BLaER1 treated with 17β-estradiol and CSF1 and Interleukin-3, amounts not matched to agents 10 nM and 100 nM (cell line): ENCODE measurements at regions not wholly inside any gene's neighbourhood (a gene's known extent, or its start where the extent isn't known, plus 50 kb on each side); places are given as distances from the start of the nearest gene placed in this dataset.
A peak's percentile ranks its signal among the peaks of the same experiment; 100 is the strongest.

Experiments
- H3K27ac ChIP-seq, 11 experiments: shearing (Covaris generic); formaldehyde crosslinking; 2 replicates each; pipeline ENCODE4 v1.8.1; 2022
- H3K27me3 ChIP-seq, 11 experiments: shearing (Covaris generic); formaldehyde crosslinking; 2 replicates each; pipeline ENCODE4 v1.8.1; 2022
- H3K36me3 ChIP-seq, 11 experiments: shearing (Covaris generic); formaldehyde crosslinking; 2 replicates each; pipeline ENCODE4 v1.8.1; 2022
- H3K4me1 ChIP-seq, 10 experiments: shearing (Covaris generic); formaldehyde crosslinking; 2 replicates each; pipeline ENCODE4 v1.8.1; 2022
- H3K4me2 ChIP-seq, 11 experiments: shearing (Covaris generic); formaldehyde crosslinking; 2 replicates each; pipeline ENCODE4 v1.8.1; 2022
- H3K4me3 ChIP-seq, 10 experiments: shearing (Covaris generic); formaldehyde crosslinking; 2 replicates each; pipeline ENCODE4 v1.8.1; 2022
- H3K9ac ChIP-seq, 11 experiments: shearing (Covaris generic); formaldehyde crosslinking; 2 replicates each; pipeline ENCODE4 v1.8.1; 2022
- H3K9me3 ChIP-seq, 11 experiments: shearing (Covaris generic); formaldehyde crosslinking; replicated peaks in 1 of 11; 2 replicates each; pipeline ENCODE4 v1.8.1; 2022
- H4K20me1 ChIP-seq, 11 experiments: shearing (Covaris generic); formaldehyde crosslinking; 2 replicates each; pipeline ENCODE4 v1.8.1; 2022
- Cebpa-rat ChIP-seq, 11 experiments: shearing (Covaris generic); IDR thresholded peaks; 2 replicates each; pipeline ENCODE4 v1.8.1; 2022

DNA sequence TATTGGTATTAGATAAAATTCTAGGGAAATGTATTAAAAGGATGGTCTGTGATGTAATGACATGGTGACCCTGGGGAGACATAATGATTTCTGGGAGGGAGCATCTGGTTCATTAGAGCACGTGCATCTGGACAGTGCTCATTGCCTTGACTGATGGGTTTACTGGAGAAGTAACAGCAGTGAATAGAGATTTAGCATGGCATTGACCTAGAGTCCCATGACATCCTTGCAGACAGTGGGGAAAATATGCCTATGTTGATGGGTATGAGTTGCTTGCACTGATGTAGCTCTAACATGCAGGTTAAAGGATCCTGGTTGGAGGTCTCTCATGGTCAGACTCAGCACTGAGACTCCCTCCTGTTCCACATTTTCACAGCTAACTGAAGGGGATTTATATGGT lies 164.1 kb upstream of the OLIG3 start:
- H3K9me3 ChIP-seq: no peaks in the 10 kb centered on the region
- no peak for TF ChIP-seq Cebpa-rat (IDR thresholded peaks at IDR 0.05)
- peaks cover 0 to 17% (median 8%) of the 10 kb centered on the region in 10 experiments; a peak in 9 of 20 replicates for H3K4me1 ChIP-seq
- H3K4me3 ChIP-seq: no peak overlapping the region
- no peaks in the 10 kb centered on the region for H4K20me1 ChIP-seq
- H3K27ac ChIP-seq: no peak overlapping the region
- no peak overlapping the region for H3K9ac ChIP-seq
- no peaks in the 10 kb centered on the region for H3K36me3 ChIP-seq
- peak overlapping the region in 4 of 11 experiments; percentile 1 to 30 (median 20); a peak in 6 of 22 replicates for H3K4me2 ChIP-seq
- H3K27me3 ChIP-seq: no peaks in the 10 kb centered on the region

DNA sequence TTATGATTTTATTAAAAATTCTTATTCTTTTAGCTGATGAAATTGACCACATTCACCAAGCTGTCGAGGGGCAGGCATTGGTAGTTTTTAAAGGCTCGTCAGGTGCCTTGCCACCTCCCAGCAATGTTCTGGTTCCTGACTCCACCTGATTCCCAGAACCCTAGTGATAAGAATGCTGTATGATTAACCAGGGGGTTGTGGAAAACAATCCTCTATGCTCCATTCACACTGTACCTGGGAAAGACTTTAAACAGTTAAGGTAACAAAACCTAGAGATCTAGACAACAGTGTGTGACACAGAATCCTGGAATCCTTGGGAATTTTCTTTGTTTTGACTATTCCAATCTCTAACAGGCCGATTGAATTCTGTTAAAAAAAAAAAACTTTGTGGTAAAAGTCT lies 165.7 kb upstream of the OLIG3 start:
- peak overlapping the region in 1 of 11 experiments; percentile 25; a peak in 2 of 22 replicates for H3K4me2 ChIP-seq
- peaks cover 0 to 17% (median 7%) of the 10 kb centered on the region in 10 experiments; a peak in 9 of 20 replicates for H3K4me1 ChIP-seq
- no peak overlapping the region for H3K9ac ChIP-seq
- H4K20me1 ChIP-seq: no peaks in the 10 kb centered on the region
- no peak overlapping the region for H3K27ac ChIP-seq
- H3K36me3 ChIP-seq: no peaks in the 10 kb centered on the region
- H3K4me3 ChIP-seq: no peak overlapping the region
- TF ChIP-seq Cebpa-rat (IDR thresholded peaks at IDR 0.05): no peak
- H3K9me3 ChIP-seq: no peaks in the 10 kb centered on the region
- no peaks in the 10 kb centered on the region for H3K27me3 ChIP-seq

DNA sequence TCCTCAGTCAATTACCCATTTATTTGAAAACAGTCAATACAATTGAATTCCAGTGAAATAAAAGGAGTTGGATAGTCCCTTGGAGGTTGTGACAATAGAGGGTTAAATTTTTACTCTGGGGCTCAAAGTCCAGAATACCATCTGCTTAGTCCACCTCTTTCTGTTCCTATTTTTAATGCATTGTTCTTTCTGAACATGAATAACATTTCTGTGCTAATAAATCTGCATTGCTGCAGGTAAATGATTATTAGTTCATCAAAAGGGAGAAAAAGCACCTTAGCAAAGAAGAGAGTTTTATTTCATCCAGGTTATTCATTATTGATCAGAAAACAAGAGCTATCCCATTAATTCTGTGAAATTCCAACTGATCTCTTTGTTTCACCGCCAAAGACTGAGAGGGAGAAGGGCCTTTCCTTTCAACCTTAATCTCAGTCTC lies 166.1 kb upstream of the OLIG3 start:
- H3K4me3 ChIP-seq: no peak overlapping the region
- no peak for TF ChIP-seq Cebpa-rat (IDR thresholded peaks at IDR 0.05)
- H3K27ac ChIP-seq: no peak overlapping the region
- no peaks in the 10 kb centered on the region for H4K20me1 ChIP-seq
- H3K4me2 ChIP-seq: peak overlapping the region in 2 of 11 experiments; percentile 25; a peak in 3 of 22 replicates
- no peak overlapping the region for H3K9ac ChIP-seq
- no peaks in the 10 kb centered on the region for H3K36me3 ChIP-seq
- no peaks in the 10 kb centered on the region for H3K9me3 ChIP-seq
- H3K4me1 ChIP-seq: peaks cover 0 to 17% (median 7%) of the 10 kb centered on the region in 10 experiments; a peak in 9 of 20 replicates
- H3K27me3 ChIP-seq: no peaks in the 10 kb centered on the region

DNA sequence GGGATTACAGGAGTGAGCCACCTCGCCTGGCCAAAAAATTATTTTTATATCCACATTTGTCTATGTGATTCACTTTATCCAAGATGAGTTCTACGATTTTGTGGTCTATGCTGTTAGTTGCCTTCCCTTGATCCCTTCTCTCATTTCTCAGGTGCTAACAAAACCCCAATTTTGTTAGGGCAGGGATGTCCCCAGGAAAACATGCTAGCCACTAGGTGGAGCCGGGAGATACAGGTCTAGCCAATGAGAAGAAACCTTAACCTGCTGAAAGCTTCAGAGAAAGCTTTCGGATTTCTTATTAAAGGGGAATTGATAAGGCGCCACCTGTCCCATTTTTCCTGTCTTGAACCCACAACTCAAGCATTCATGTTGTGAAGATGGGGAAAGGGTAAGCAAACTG lies 167.4 kb upstream of the OLIG3 start:
- Histone ChIP-seq H3K27ac (no peak overlapping the region), H3K9ac (no peak overlapping the region), H3K9me3 (no peaks in the 10 kb centered on the region), H3K4me1 (peaks cover 0 to 17% (median 7%) of the 10 kb centered on the region in 10 experiments; a peak in 9 of 20 replicates), H3K4me3 (no peak overlapping the region), H4K20me1 (no peaks in the 10 kb centered on the region), H3K4me2 (no peak overlapping the region), H3K36me3 (no peaks in the 10 kb centered on the region), H3K27me3 (no peaks in the 10 kb centered on the region)
- TF ChIP-seq Cebpa-rat (IDR thresholded peaks at IDR 0.05): no peak

DNA sequence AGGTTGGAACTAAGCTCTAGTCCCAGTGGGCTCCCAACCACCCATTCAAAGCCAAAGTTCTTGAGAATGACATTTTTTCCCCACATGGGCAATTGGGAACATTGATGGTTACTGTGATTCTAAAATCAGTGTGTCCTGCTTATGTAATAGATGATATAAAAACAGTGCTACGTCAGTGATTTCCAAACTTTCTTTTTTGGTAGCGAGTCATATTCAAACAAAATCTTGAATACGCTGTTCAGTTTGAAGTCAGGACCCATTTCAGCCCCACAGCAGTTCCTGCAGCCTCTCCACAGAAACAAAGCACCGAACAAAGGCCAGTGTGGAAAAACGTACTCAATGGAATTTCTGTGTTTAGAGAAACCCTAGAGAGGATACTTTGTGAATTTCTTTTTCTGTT lies 170.0 kb upstream of the OLIG3 start:
- TF ChIP-seq Cebpa-rat (IDR thresholded peaks at IDR 0.05): no peak
- H3K9ac ChIP-seq: no peak overlapping the region
- H4K20me1 ChIP-seq: no peaks in the 10 kb centered on the region
- H3K4me1 ChIP-seq: peaks cover 0 to 11% (median 0%) of the 10 kb centered on the region in 10 experiments; a peak in 5 of 20 replicates
- no peaks in the 10 kb centered on the region for H3K36me3 ChIP-seq
- no peak overlapping the region for H3K27ac ChIP-seq
- H3K27me3 ChIP-seq: no peaks in the 10 kb centered on the region
- H3K9me3 ChIP-seq: no peaks in the 10 kb centered on the region
- no peak overlapping the region for H3K4me2 ChIP-seq
- no peak overlapping the region for H3K4me3 ChIP-seq

DNA sequence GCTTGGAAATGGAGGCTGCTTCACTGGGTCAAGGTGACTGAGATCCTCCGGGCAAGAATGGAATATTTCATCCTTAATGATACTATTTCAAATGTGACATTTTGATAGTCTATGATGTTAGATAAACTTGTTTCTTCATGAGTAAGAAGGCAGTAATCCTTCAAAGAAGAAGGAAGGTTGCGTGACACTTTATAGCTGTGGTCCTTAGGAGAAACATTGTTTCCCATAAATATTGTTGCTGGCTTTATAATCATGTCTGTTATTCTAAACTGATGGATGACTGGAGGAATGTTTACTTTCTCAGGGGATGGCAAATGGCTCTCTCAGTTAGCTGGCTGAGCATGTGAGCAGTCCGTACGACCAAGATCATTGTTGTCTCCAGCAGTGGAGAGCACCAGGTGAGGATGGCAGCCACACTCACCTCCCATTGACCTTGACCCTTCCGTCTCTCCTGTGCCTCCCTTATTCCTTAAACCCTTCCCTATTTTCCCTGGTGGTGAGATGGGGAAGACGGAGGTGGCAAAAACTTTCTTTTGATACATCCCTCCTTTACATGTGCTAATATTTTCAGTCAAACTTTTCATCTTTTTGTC lies 171.2 kb upstream of the OLIG3 start:
- Histone ChIP-seq H4K20me1 (no peaks in the 10 kb centered on the region), H3K4me2 (no peak overlapping the region), H3K27me3 (no peaks in the 10 kb centered on the region), H3K36me3 (no peaks in the 10 kb centered on the region), H3K4me3 (no peak overlapping the region), H3K9ac (no peak overlapping the region), H3K4me1 (peaks cover 0 to 3% (median 0%) of the 10 kb centered on the region in 10 experiments; a peak in 5 of 20 replicates), H3K9me3 (peaks cover 0 to 4% (median 2%) of the 10 kb centered on the region in 11 experiments; a peak in 3 of 22 replicates), H3K27ac (no peak overlapping the region)
- TF ChIP-seq Cebpa-rat (IDR thresholded peaks at IDR 0.05): no peak

DNA sequence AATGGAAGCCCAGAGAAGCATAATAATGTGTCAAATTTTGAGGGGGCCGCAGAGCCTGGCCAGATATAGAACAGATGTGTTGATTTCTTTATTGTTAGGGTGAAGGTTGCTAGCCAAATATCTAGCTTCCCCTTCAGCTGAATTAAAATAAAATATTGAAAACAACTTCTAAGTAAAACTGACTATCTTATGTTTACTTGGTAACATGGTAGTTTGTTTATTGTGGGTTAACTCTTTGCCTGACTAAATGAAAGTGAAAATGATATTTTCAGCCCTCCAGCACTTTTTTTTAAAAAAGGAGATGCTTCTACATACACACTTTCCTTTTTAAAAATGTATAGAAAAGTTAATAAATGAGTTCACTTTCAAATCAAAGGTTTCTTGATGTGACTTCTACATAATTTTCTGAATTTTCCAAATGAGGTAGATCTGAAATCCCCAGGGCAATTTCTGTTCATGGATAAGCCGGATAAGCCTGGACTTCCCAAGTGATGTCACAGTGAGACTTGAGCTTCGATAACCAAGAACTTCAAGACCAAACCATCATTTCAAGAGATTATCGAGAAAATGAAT lies 172.1 kb upstream of the OLIG3 start:
- TF ChIP-seq Cebpa-rat (IDR thresholded peaks at IDR 0.05): no peak
- Histone ChIP-seq H3K27ac (no peak overlapping the region), H3K27me3 (no peaks in the 10 kb centered on the region), H3K9ac (no peak overlapping the region), H3K4me2 (no peak overlapping the region), H4K20me1 (no peaks in the 10 kb centered on the region), H3K4me3 (no peak overlapping the region), H3K4me1 (no peaks in the 10 kb centered on the region), H3K9me3 (peaks cover 0 to 8% (median 7%) of the 10 kb centered on the region in 11 experiments; a peak in 3 of 22 replicates), H3K36me3 (no peaks in the 10 kb centered on the region)

DNA sequence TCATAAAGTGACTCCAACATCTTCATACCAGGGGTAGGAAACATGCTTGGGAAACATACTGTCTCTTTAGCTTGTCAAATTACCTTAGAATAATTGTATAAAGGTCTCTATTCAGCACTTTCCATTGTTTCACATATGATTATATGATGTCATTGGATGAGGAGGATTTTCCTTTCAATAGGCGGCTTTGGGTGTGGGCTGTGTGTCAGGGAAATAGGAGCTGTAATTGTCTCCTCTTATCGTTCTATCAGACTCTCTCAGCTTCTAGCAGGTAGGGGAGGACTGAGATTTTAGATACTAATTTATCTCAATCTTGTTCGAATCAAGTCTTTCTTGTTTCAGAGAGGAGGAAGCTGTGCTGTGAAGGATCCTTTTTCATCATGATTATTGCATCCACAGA lies 179.4 kb upstream of the OLIG3 start:
- H3K27me3 ChIP-seq: no peaks in the 10 kb centered on the region
- no peaks in the 10 kb centered on the region for H3K36me3 ChIP-seq
- peaks cover 0 to 8% (median 7%) of the 10 kb centered on the region in 11 experiments; a peak in 3 of 22 replicates for H3K9me3 ChIP-seq
- H3K4me1 ChIP-seq: peaks cover 0 to 26% (median 2%) of the 10 kb centered on the region in 10 experiments; a peak in 9 of 20 replicates
- no peak overlapping the region for H3K4me3 ChIP-seq
- no peak overlapping the region for H3K9ac ChIP-seq
- H3K27ac ChIP-seq: no peak overlapping the region
- no peaks in the 10 kb centered on the region for H4K20me1 ChIP-seq
- no peak for TF ChIP-seq Cebpa-rat (IDR thresholded peaks at IDR 0.05)
- H3K4me2 ChIP-seq: peak overlapping the region in 2 of 11 experiments; percentile 22 to 31; a peak in 1 of 22 replicates

DNA sequence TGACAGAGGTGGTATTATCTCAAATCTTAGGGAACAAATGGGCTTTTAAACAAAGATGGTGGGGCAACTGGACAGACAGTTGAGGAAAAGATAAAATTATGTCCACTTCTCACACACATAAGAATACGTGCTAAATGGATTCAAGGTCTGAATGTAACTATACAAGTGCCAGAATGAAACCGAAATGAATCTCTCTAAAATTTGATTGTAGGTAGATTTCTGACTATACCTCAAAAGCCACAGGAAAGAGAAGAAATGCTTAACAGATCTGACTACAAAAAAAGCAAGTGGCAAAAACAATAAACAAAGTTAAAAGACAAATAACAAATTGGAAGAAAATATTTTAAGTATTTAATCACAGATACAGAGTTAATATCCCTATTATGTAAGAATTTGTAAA lies 182.7 kb upstream of the OLIG3 start:
- H3K4me1 ChIP-seq: peaks cover 0 to 36% (median 7%) of the 10 kb centered on the region in 10 experiments; a peak in 12 of 20 replicates
- no peaks in the 10 kb centered on the region for H3K27me3 ChIP-seq
- H3K27ac ChIP-seq: no peak overlapping the region
- H3K4me3 ChIP-seq: no peak overlapping the region
- no peak overlapping the region for H3K9ac ChIP-seq
- no peaks in the 10 kb centered on the region for H3K36me3 ChIP-seq
- TF ChIP-seq Cebpa-rat (IDR thresholded peaks at IDR 0.05): no peak
- H3K4me2 ChIP-seq: peak overlapping the region in 1 of 11 experiments; percentile 44; a peak in 1 of 22 replicates
- no peaks in the 10 kb centered on the region for H4K20me1 ChIP-seq
- peaks cover 0 to 3% (median 0%) of the 10 kb centered on the region in 11 experiments; a peak in 1 of 22 replicates for H3K9me3 ChIP-seq
